Liver (tissue), 8 donors: ENCODE measurements at regions not wholly inside any gene's neighbourhood (a gene's known extent, or its start where the extent isn't known, plus 50 kb on each side); places are given as distances from the start of the nearest gene placed in this dataset.

Experiments used
- DNase-seq: peaks from one replicate; pipeline ENCODE4 v3.0.0-alpha.2; 2017; ENCODE audit warnings: low spot score
- H3K27ac ChIP-seq, 2 donors: one replicate each; pipeline ENCODE4 v1.7.0; 2013; ENCODE audit warnings: inconsistent platforms in 2 of 2, low read length in 2 of 2, control low read depth in 1 of 2, low read depth in 1 of 2, mild to moderate bottlenecking in 1 of 2
- H3K27me3 ChIP-seq, 4 donors: one replicate each; pipeline versions ENCODE4 v1.6.1 to v1.7.0; 2013; ENCODE audit warnings: low read length in 3 of 4, inconsistent platforms in 1 of 4, mild to moderate bottlenecking in 1 of 4, moderate library complexity in 1 of 4; ENCODE audit not compliant: control insufficient read depth in 4 of 4, insufficient read depth in 4 of 4
- H3K36me3 ChIP-seq, 4 donors: one replicate each; pipeline versions ENCODE4 v1.6.1 to v1.7.0; 2013; ENCODE audit warnings: low read length in 3 of 4, mild to moderate bottlenecking in 3 of 4, low read depth in 1 of 4, moderate library complexity in 1 of 4; ENCODE audit not compliant: control insufficient read depth in 4 of 4, insufficient read depth in 3 of 4
- H3K4me1 ChIP-seq, 4 donors: one replicate each; pipeline versions ENCODE4 v1.6.1 to v1.7.0; 2013; ENCODE audit warnings: low read length in 3 of 4, mild to moderate bottlenecking in 3 of 4, moderate library complexity in 1 of 4; ENCODE audit not compliant: control insufficient read depth in 4 of 4, insufficient read depth in 4 of 4
- H3K4me3 ChIP-seq, 3 donors: one replicate each; pipeline versions ENCODE4 v1.6.1 to v1.7.0; 2013; ENCODE audit warnings: low read length in 3 of 3, control low read depth in 1 of 3, low read depth in 1 of 3, mild to moderate bottlenecking in 1 of 3
- H3K9ac ChIP-seq, 2 donors: one replicate each; pipeline ENCODE4 v1.7.0; 2013; ENCODE audit warnings: low read length in 2 of 2, mild to moderate bottlenecking in 2 of 2, moderate library complexity in 2 of 2, control low read depth in 1 of 2, low read depth in 1 of 2
- H3K9me3 ChIP-seq, 4 donors: one replicate each; pipeline versions ENCODE4 v1.6.1 to v1.7.0; 2013; ENCODE audit warnings: low read length in 3 of 4; ENCODE audit not compliant: control insufficient read depth in 4 of 4
- FOXA1 ChIP-seq: IDR thresholded peaks from 2 replicates; pipeline ENCODE4 v1.6.1; 2016; ENCODE audit warnings: antibody characterized with exemption
- FOXA2 ChIP-seq: IDR thresholded peaks from 2 replicates; pipeline ENCODE4 v1.6.1; 2016; ENCODE audit warnings: antibody characterized with exemption
- GABPA ChIP-seq, 2 donors: IDR thresholded peaks in 1 of 2; conservative IDR thresholded peaks in 1 of 2; 2 replicates each; pipeline ENCODE4 v1.6.1; 2016; ENCODE audit warnings: antibody characterized with exemption in 2 of 2, mild to moderate bottlenecking in 1 of 2, moderate library complexity in 1 of 2
- HNF4A ChIP-seq, 2 donors: conservative IDR thresholded peaks; 2 replicates each; pipeline ENCODE4 v1.6.1; 2016; ENCODE audit warnings: antibody characterized with exemption in 2 of 2, mild to moderate bottlenecking in 2 of 2
- HNF4G ChIP-seq: IDR thresholded peaks from 2 replicates; pipeline ENCODE4 v1.6.1; 2016; ENCODE audit warnings: antibody characterized with exemption
- JUND ChIP-seq, 2 donors: IDR thresholded peaks; 2 replicates each; pipeline ENCODE4 v1.6.1; 2016; ENCODE audit warnings: antibody characterized with exemption in 2 of 2
- NR2F2 ChIP-seq: IDR thresholded peaks from 2 replicates; pipeline ENCODE4 v1.6.1; 2016; ENCODE audit warnings: antibody characterized with exemption
- RAD21 ChIP-seq, 2 donors: IDR thresholded peaks; 2 replicates each; pipeline ENCODE4 v1.6.1; 2016; ENCODE audit warnings: antibody characterized with exemption in 2 of 2, mild to moderate bottlenecking in 2 of 2
- RXRA ChIP-seq, 2 donors: IDR thresholded peaks; 2 replicates each; pipeline ENCODE4 v1.6.1; 2017 to 2018; ENCODE audit warnings: antibody characterized with exemption in 2 of 2, mild to moderate bottlenecking in 1 of 2
- SP1 ChIP-seq: IDR thresholded peaks from 2 replicates; pipeline ENCODE4 v1.6.1; 2018; ENCODE audit warnings: antibody characterized with exemption, mild to moderate bottlenecking
- TAF1 ChIP-seq: conservative IDR thresholded peaks from 2 replicates; pipeline ENCODE4 v1.6.1; 2016; ENCODE audit warnings: antibody characterized with exemption, mild to moderate bottlenecking
- YY1 ChIP-seq: IDR thresholded peaks from 2 replicates; pipeline ENCODE4 v1.6.1; 2016; ENCODE audit warnings: antibody characterized with exemption, mild to moderate bottlenecking
- WGBS: extraction: QIAGEN DNeasy Blood & Tissue Kit; methylation state at CpG from one replicate; pipeline ENCODE4 v1.1.7; 2013; 5-methylcytosine and 5-hydroxymethylcytosine counted together
- TF ChIP-seq, protein P1 (sequence below): IDR thresholded peaks from 2 replicates; pipeline ENCODE4 v1.6.1; 2016; ENCODE audit warnings: antibody characterized with exemption
- TF ChIP-seq, protein P2 (sequence below): IDR thresholded peaks from 2 replicates; pipeline ENCODE4 v1.6.1; 2016; ENCODE audit warnings: antibody characterized with exemption
- TF ChIP-seq, protein P3 (sequence below): IDR thresholded peaks from 2 replicates; pipeline ENCODE4 v1.6.1; 2016; ENCODE audit warnings: antibody characterized with exemption
- TF ChIP-seq, protein P4 (sequence below): fragments of 150-350 bp; IDR thresholded peaks from 2 replicates; pipeline ENCODE4 v1.5.1; 2017; ENCODE audit warnings: improper control_type of control experiment, low read depth, low read length; ENCODE audit not compliant: missing input control
- donor health status: healthy.
- donor health status: healthy.
- donor health status: healthy.
- donor health status: healthy.
- donor health status: healthy.

DNA sequence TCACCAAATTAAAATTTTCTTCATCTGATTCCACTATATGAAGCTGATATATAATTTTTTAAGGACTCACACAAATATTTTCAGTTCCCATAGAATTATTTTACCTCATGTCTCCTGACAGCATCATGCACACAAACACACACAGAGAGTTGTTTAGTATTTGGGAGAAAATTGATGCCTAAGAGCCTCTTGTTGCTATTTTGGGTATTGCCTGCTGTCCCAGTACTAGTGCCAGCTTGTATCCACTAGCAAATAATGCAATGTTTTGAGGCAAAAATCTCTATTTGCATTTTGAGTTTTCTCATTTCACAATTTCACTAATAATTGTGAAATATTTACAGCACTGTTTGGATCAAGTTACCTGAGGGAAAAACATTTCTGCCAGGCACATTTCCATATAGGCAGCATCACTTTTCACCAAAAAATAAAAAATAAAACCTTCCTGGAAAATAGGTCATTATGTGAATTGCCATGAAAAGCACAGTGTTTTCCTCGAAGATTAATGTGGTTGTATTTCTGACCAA lies 328.2 kb downstream of the KCNJ3 start:
- TF ChIP-seq HNF4A (conservative IDR thresholded peaks at IDR 0.05): no peak
- no peak for TF ChIP-seq HNF4G
- no peak for TF ChIP-seq SP1
- no peak overlapping the region for H3K27ac ChIP-seq
- no peaks in the 10 kb centered on the region for H3K9me3 ChIP-seq
- H3K27me3 ChIP-seq: no peaks in the 10 kb centered on the region
- H3K4me1 ChIP-seq: no peaks in the 10 kb centered on the region
- H3K36me3 ChIP-seq: no peaks in the 10 kb centered on the region
- no peak for DNase-seq
- 73% methylated on average over 1 of the region's 1 CpG for WGBS
- H3K4me3 ChIP-seq: no peak overlapping the region
- H3K9ac ChIP-seq: no peak overlapping the region

DNA sequence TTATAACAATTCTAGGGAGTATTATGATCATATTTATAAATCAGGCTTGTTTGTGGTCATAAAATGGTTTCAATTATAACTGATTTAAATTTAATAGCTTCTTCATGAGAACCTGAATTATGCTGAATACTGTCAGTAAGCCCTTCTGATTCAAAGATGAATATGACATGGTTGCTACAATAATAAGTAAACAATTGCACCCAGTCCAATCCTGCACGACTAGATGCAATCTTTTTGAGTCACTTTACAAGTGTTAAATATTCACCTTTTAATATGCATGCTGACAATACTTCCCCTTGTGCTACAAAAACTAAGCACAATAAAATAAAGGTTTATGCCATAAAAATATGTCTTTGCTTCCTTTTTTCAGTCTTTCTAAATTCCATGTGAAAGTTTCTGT lies 325.2 kb downstream of the KCNJ3 start:
- Histone ChIP-seq H3K4me3 (no peak overlapping the region), H3K27ac (no peak overlapping the region), H3K4me1 (no peaks in the 10 kb centered on the region), H3K9ac (no peak overlapping the region), H3K9me3 (no peaks in the 10 kb centered on the region), H3K36me3 (no peaks in the 10 kb centered on the region), H3K27me3 (no peaks in the 10 kb centered on the region)
- no peak for DNase-seq
- WGBS: 51% methylated on average over 1 of the region's 1 CpG
- no peak for TF ChIP-seq SP1

DNA sequence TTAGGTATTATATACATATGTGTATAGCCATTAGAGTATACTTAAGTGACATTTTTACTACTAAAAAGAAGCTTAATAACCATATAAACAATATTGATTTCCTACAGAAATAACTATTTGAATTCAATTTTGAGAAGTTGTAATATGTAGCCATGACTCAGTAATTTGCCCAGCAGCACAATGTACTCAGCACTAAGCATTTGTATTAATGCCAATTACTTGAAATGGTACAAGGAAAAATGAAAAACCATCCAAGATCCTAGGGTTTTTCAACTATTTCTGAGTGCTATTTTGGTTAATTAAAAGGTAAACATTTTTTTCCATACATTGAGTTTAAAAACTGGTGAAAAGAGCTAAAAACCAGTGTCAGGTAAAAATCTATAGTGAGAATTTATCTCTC lies 324.0 kb downstream of the KCNJ3 start:
- Histone ChIP-seq H3K27ac (no peak overlapping the region), H3K4me3 (no peak overlapping the region), H3K27me3 (no peaks in the 10 kb centered on the region), H3K9ac (no peak overlapping the region), H3K36me3 (no peaks in the 10 kb centered on the region), H3K4me1 (no peaks in the 10 kb centered on the region), H3K9me3 (no peaks in the 10 kb centered on the region)
- DNase-seq: no peak
- TF ChIP-seq, protein P1, sequence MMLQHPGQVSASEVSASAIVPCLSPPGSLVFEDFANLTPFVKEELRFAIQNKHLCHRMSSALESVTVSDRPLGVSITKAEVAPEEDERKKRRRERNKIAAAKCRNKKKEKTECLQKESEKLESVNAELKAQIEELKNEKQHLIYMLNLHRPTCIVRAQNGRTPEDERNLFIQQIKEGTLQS: no peak
- TF ChIP-seq NR2F2: no peak
- TF ChIP-seq JUND (IDR thresholded peaks at IDR 0.05): no peak
- TF ChIP-seq, protein P2, sequence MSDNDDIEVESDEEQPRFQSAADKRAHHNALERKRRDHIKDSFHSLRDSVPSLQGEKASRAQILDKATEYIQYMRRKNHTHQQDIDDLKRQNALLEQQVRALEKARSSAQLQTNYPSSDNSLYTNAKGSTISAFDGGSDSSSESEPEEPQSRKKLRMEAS: no peak
- no peak for TF ChIP-seq GABPA (IDR thresholded peaks at IDR 0.05 in 1 of 2, conservative IDR thresholded peaks at IDR 0.05 in 1 of 2)
- TF ChIP-seq RAD21 (IDR thresholded peaks at IDR 0.05): no peak
- TF ChIP-seq RXRA (IDR thresholded peaks at IDR 0.05): no peak
- TF ChIP-seq, protein P3, sequence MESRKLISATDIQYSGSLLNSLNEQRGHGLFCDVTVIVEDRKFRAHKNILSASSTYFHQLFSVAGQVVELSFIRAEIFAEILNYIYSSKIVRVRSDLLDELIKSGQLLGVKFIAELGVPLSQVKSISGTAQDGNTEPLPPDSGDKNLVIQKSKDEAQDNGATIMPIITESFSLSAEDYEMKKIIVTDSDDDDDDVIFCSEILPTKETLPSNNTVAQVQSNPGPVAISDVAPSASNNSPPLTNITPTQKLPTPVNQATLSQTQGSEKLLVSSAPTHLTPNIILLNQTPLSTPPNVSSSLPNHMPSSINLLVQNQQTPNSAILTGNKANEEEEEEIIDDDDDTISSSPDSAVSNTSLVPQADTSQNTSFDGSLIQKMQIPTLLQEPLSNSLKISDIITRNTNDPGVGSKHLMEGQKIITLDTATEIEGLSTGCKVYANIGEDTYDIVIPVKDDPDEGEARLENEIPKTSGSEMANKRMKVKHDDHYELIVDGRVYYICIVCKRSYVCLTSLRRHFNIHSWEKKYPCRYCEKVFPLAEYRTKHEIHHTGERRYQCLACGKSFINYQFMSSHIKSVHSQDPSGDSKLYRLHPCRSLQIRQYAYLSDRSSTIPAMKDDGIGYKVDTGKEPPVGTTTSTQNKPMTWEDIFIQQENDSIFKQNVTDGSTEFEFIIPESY: no peak
- TF ChIP-seq HNF4A (conservative IDR thresholded peaks at IDR 0.05): no peak
- TF ChIP-seq FOXA1: no peak
- no peak for TF ChIP-seq FOXA2
- no peak for TF ChIP-seq YY1
- TF ChIP-seq SP1: no peak
- no peak for TF ChIP-seq TAF1
- TF ChIP-seq, protein P4, sequence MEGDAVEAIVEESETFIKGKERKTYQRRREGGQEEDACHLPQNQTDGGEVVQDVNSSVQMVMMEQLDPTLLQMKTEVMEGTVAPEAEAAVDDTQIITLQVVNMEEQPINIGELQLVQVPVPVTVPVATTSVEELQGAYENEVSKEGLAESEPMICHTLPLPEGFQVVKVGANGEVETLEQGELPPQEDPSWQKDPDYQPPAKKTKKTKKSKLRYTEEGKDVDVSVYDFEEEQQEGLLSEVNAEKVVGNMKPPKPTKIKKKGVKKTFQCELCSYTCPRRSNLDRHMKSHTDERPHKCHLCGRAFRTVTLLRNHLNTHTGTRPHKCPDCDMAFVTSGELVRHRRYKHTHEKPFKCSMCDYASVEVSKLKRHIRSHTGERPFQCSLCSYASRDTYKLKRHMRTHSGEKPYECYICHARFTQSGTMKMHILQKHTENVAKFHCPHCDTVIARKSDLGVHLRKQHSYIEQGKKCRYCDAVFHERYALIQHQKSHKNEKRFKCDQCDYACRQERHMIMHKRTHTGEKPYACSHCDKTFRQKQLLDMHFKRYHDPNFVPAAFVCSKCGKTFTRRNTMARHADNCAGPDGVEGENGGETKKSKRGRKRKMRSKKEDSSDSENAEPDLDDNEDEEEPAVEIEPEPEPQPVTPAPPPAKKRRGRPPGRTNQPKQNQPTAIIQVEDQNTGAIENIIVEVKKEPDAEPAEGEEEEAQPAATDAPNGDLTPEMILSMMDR: no peak
